ENCODE measurements at regions not wholly inside any gene's neighbourhood (a gene's known extent, or its start where the extent isn't known, plus 50 kb on each side); places are given as distances from the start of the nearest gene placed in this dataset.

- H3K27ac Mint-ChIP-seq = no peak overlapping the region
- Histone ChIP-seq H3K4me1 (ENCODE audit: control insufficient read depth in 1 of 2, insufficient read depth in 2 of 2, low read length in 2 of 2) (no peaks in the 10 kb centered on the region), H3K79me2 (ENCODE audit: insufficient read depth, low read length) (no peaks in the 10 kb centered on the region), H3K4me2 (replicated peaks; ENCODE audit: extremely low read depth, low read length, poor library complexity, severe bottlenecking) (no peak overlapping the region), H3K27ac (ENCODE audit: low read depth in 1 of 2, low read length in 2 of 2) (no peak overlapping the region), H4K20me1 (ENCODE audit: insufficient read depth, low read length) (no peaks in the 10 kb centered on the region), H3K36me3 (replicated peaks in 1 of 2; ENCODE audit: control insufficient read depth in 1 of 2, insufficient read depth in 2 of 2, low read length in 2 of 2) (no peaks in the 10 kb centered on the region), H3K4me3 (replicated peaks in 1 of 3; ENCODE audit: low read depth in 2 of 3, low read length in 3 of 3) (no peak overlapping the region), H3K9ac (ENCODE audit: insufficient read depth, low read length, poor library complexity, severe bottlenecking) (no peak overlapping the region), H3K9me3 (replicated peaks in 1 of 2; ENCODE audit: control insufficient read depth in 1 of 2, insufficient read depth in 1 of 2, low read length in 2 of 2) (no peaks in the 10 kb centered on the region), H2AFZ (ENCODE audit: insufficient read depth, low read depth, low read length, poor library complexity, severe bottlenecking) (no peak overlapping the region), H3K27me3 (ENCODE audit: control insufficient read depth in 2 of 2, insufficient read depth in 2 of 2, low read length in 2 of 2) (no peaks in the 10 kb centered on the region)
- 87% methylated on average over 4 of the region's 4 CpGs for WGBS (ENCODE audit: insufficient coverage)
- no peaks in the 10 kb centered on the region for H3K4me1 Mint-ChIP-seq
- DNase-seq = no peak
- H3K36me3 Mint-ChIP-seq = no peaks in the 10 kb centered on the region
- no peak for TF ChIP-seq CTCF (IDR thresholded peaks at IDR 0.05)
- no peak overlapping the region for H3K4me3 Mint-ChIP-seq
- H3K9me3 Mint-ChIP-seq = peaks cover 0 to 2% (median 0%) of the 10 kb centered on the region in 7 donors
- intact Hi-C loops (cut with micrococcal nuclease) = no loop called here
- H3K27me3 Mint-ChIP-seq (ENCODE audit: low read depth in 3 of 3) = no peaks in the 10 kb centered on the region
Measured at GRCh38 chr18:71998547-71999097, 545.5 kb downstream of the CBLN2 start.

GRCh38 chr18:71995904-71996465, 548.2 kb downstream of the CBLN2 start:
- H2AFZ ChIP-seq (ENCODE audit: insufficient read depth, low read depth, low read length, poor library complexity, severe bottlenecking) = no peak overlapping the region
- H3K9ac ChIP-seq (ENCODE audit: insufficient read depth, low read length, poor library complexity, severe bottlenecking) = no peak overlapping the region
- Mint-ChIP-seq H3K9me3 (peaks cover 0 to 2% (median 0%) of the 10 kb centered on the region in 7 donors), H3K4me3 (no peak overlapping the region), H3K27ac (no peak overlapping the region), H3K36me3 (no peaks in the 10 kb centered on the region), H3K27me3 (ENCODE audit: low read depth in 3 of 3) (no peaks in the 10 kb centered on the region), H3K4me1 (no peaks in the 10 kb centered on the region)
- H4K20me1 ChIP-seq (ENCODE audit: insufficient read depth, low read length) = no peaks in the 10 kb centered on the region
- DNase-seq = no peak
- no peaks in the 10 kb centered on the region for H3K27me3 ChIP-seq (ENCODE audit: control insufficient read depth in 2 of 2, insufficient read depth in 2 of 2, low read length in 2 of 2)
- TF ChIP-seq CTCF (IDR thresholded peaks at IDR 0.05) = no peak
- H3K79me2 ChIP-seq (ENCODE audit: insufficient read depth, low read length) = no peaks in the 10 kb centered on the region
- H3K4me1 ChIP-seq (ENCODE audit: control insufficient read depth in 1 of 2, insufficient read depth in 2 of 2, low read length in 2 of 2) = no peaks in the 10 kb centered on the region
- intact Hi-C loops (cut with micrococcal nuclease) = no loop called here
- no peak overlapping the region for H3K4me2 ChIP-seq (replicated peaks; ENCODE audit: extremely low read depth, low read length, poor library complexity, severe bottlenecking)
- no peaks in the 10 kb centered on the region for H3K36me3 ChIP-seq (replicated peaks in 1 of 2; ENCODE audit: control insufficient read depth in 1 of 2, insufficient read depth in 2 of 2, low read length in 2 of 2)
- WGBS (ENCODE audit: insufficient coverage) = no CpG with 5 or more reads among the region's 1 CpG
- H3K4me3 ChIP-seq (replicated peaks in 1 of 3; ENCODE audit: low read depth in 2 of 3, low read length in 3 of 3) = no peak overlapping the region
- no peak overlapping the region for H3K27ac ChIP-seq (ENCODE audit: low read depth in 1 of 2, low read length in 2 of 2)
- no peaks in the 10 kb centered on the region for H3K9me3 ChIP-seq (replicated peaks in 1 of 2; ENCODE audit: control insufficient read depth in 1 of 2, insufficient read depth in 1 of 2, low read length in 2 of 2)

Measured in CD14-positive monocyte (primary cell).